GM10266 (cell line): ENCODE measurements at regions not wholly inside any gene's neighbourhood (a gene's known extent, or its start where the extent isn't known, plus 50 kb on each side); places are given as distances from the start of the nearest gene placed in this dataset.

ENCODE experiments used
- DNase-seq: peaks from one replicate; pipeline ENCODE4 v3.0.0; 2012; ENCODE audit errors: extremely low spot score
- CTCF ChIP-seq: IDR thresholded peaks from 2 replicates; pipeline ENCODE4 v1.5.1; 2012; ENCODE audit warnings: mild to moderate bottlenecking, low read depth; ENCODE audit not compliant: control insufficient read depth, insufficient read depth; ENCODE audit errors: missing control alignments

- DNase-seq = no peak
- no peak for TF ChIP-seq CTCF
These were observed 662.2 kb downstream of the TOX3 start for GRCh38 chr16:51884773-51885172.

GRCh38 chr16:51881731-51882130 lies 665.2 kb downstream of the TOX3 start:
- DNase-seq = no peak
- TF ChIP-seq CTCF = no peak

GRCh38 chr16:51880776-51881175 lies 666.2 kb downstream of the TOX3 start:
- no peak for DNase-seq
- TF ChIP-seq CTCF = no peak

- DNase-seq = no peak
- no peak for TF ChIP-seq CTCF
These were observed 669.3 kb downstream of the TOX3 start for GRCh38 chr16:51877686-51878085.

- no peak for DNase-seq
- no peak for TF ChIP-seq CTCF
These were observed 670.0 kb downstream of the TOX3 start for GRCh38 chr16:51876934-51877333.

- DNase-seq = no peak
These were observed 670.4 kb downstream of the TOX3 start for GRCh38 chr16:51876601-51876875.

More at GRCh38 chr16:51876601-51876875, 670.4 kb downstream of the TOX3 start:
- no peak for TF ChIP-seq CTCF
